Head of caudate nucleus (tissue), 42 donors: ENCODE measurements at regions not wholly inside any gene's neighbourhood (a gene's known extent, or its start where the extent isn't known, plus 50 kb on each side); places are given as distances from the start of the nearest gene placed in this dataset.
"Not testable (repeated sequence)": the region's sequence is repeated elsewhere in the genome, so short reads cannot be mapped to it uniquely, and the experiment has no call there.

Experiments used
- DNase-seq, 42 donors: peaks; one replicate each; pipeline versions ENCODE4 v3.0.0 to v3.0.0-alpha.2; 2020 to 2021; ENCODE audit warnings: mixed read lengths in 7 of 42
- intact Hi-C: fragments of 100-400 bp; cut with DNase I; formaldehyde crosslinking; loops from one replicate; pipeline ENCODE4 v1.15.0; 2022

DNA sequence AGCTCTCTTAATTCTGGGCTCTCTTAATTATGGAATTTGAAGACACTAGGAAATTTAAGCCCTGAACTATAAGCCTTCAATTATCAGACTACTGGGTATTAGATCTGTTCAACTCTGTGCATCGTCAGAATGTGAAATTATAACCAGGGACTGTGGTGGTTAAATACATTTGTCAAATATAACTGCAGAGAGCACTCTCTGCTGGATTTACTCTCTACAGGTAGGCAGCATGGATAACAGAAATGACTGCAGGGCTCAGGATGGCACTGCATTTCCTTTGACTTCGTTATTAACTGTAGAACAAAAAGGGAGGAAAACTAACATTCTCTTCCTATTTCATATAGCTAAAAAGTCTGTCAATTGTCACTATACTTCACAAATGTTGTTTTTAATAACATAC, 310.1 kb upstream of the RASGEF1B start:
- peak in 4 of 42 donors; percentile 17 to 52 (median 34) for DNase-seq
- intact Hi-C loops, result no loop called here

DNA sequence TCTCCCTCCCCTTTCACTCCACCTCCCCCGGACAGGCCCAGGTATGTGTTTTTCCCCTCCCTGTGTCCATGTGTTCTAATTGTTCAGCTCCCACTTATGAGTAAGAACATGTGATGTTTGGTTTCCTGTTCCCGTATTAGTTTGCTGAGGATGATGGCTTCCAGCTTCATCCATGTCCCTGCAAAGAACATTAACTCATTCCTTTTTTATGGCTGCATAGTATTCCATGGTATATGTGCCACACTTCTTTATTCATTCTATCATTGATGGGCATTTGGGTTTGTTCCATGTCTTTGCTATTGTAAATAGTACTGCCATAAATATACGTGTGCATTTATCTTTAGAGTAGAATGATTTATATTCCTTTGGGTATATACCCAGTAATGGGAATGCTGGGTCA, 306.0 kb upstream of the RASGEF1B start:
- DNase-seq, intact Hi-C loops: not testable (repeated sequence)

DNA sequence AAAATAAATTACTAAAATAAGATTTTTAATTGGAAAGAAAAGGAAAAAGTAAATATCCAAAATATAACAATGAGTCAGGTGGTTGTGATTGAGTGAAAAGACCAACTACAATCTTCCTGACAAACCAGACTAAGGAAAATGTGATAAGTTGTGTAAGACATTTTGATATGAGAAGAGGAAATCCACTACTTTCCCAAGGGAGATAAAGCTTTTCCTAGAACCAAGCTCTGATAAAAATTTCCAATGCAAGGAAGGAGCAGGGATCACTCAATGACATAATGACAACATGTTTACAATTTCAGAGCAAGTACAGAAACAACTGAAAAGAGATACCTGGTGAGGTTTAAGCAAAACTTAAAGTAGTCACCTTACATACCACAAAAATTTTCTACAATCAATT, 305.1 kb upstream of the RASGEF1B start:
- intact Hi-C loops, result no loop called here
- no peak for DNase-seq

DNA sequence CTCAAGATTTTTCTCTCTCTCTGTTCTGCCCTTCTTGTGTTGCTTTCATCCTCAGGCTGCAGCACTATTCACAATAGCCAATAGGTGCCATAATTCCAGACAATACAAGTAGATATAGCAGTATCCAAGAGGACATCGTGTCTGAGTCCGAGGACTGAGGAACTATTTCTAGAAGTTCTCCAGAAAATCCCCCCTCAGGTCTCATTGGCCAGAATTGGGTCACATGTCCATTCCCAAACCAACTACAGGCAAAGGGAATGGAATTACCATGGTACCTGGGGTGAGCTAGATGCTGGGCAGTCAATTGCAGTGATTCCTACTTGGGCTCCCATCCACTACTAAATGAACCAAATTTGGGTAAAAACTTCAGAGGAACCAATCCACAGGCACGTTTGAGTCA, 301.9 kb upstream of the RASGEF1B start:
- intact Hi-C loops, result no loop called here
- no peak for DNase-seq

DNA sequence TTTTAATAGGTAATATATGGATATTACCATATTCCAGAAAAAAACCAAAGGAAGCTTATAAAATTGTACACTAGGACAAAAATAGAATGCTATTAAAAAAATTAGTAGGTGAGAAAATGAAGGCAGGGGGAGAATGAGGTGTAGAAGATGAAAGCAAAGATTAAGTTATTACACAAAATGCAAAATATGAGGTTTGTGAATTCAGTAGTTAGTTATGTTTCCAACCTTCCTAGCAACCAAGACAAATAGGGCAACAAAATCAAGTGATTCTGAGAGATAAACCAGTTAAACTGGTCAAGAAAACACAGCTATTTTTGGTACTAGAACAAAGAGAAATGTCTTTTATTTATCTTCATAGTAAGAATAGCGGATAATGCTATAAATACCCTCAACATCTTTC, 300.0 kb upstream of the RASGEF1B start:
- intact Hi-C loops, result no loop called here
- DNase-seq, result no peak

DNA sequence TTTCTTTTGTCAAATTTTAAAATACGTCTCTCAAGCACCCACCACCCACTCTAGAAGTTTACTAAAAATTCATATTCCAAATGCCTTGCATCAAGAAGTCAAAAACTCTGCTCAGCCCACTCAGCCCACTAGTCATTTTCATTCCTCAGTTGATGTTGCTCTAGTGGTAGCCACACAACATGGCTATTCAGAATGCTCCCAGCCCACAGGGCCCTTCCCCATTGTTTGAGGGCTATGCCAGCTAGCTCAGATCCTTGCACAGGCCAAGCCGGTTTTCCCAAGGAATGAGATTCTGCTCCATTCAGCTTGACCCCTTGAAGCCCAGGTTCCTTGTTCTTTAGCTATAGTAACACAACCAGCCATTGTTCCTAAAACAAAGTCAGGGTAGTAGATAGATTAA, 297.5 kb upstream of the RASGEF1B start:
- no peak for DNase-seq
- intact Hi-C loops, result no loop called here

DNA sequence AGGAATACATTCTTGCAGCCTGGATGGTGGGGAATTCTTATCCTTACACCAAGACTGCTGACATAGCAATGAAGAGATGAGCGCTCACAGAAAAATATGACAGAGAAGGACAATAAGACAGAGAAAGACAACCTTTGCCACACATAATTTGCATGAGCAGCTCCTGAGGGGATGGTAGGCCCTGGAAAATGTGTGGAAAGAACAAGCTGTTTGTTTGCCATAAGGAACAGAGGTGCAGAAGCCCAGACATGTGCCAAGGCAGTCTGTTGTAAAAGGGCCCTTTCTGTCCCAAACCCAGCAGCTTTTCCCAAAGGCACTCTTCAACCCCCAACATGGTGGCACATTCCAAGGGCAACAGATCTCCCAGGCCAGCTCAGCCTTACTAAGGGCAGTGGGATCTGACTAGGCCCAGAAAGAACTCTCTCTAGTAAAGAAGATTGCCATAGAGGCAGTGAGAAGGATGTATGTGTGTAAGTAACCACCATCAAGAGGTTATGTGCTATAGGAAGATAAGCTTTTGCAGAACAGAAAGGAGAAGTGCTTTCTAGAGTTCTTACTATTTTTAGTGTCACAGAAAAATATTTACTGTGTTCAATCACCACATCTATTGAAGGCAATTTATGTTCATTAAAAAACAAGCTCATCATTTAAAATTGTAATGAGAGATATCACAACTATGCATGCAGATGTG, 287.0 kb upstream of the RASGEF1B start:
- intact Hi-C loops, result no loop called here
- no peak for DNase-seq

DNA sequence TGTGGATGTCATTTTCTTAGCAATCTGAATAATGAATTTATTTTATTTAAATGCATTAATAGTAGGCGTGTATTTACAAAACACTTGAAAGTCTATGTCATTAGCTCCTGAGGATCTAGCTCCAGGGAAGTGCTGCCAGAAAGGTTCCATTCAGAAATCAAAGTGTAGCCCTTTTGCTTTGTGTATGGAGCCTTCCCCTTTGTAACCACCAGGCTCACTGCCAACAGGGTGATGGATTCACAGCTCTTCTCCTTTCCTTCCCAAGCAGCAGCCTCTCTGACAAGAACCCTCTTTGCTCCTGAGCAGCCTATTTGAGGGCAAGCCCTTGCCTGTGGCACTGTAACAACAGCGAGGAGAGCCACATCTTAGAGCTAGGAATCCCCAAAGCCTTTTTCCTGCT, 286.0 kb upstream of the RASGEF1B start:
- intact Hi-C loops, result no loop called here
- DNase-seq, result peak in 23 of 42 donors; percentile 6 to 56 (median 29)

DNA sequence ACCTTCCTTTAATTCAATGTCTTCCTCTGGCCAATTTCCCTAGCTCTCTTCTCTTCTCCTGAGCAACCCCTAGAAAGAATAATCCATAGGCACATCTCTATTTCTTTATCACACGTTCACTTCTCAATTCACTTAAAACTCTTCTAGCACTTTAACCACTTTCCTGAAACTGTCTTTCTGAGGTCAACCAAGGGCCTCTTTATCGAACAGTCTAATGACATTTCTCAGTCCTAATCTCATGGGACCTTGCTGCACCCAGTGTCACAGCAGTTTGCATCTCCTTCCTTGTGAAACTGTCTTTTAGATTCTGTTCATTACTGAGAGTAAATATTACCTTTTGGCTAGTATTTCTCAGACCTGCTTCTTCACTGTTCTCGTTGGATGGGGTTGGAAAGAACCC, 285.3 kb upstream of the RASGEF1B start:
- no peak for DNase-seq
- intact Hi-C loops, result no loop called here

DNA sequence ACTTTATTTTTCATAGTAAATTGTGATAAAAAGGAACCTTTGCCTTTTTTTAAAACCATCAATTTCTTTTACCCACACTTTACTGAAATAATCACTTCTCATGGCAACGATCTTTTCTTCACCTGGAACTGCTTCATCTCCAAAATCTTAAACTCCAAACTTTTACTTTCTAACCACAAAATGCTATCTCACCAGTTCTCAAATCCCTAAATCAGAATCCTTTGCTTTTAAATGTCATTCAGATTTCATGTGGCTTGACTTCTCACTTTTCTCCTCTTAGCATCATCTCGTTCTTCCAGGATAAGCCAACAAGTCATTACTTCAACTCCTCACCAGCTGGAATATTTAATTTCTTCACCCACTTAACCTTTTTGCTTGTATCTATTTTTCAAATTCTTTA, 284.3 kb upstream of the RASGEF1B start:
- no peak for DNase-seq
- intact Hi-C loops, result no loop called here

DNA sequence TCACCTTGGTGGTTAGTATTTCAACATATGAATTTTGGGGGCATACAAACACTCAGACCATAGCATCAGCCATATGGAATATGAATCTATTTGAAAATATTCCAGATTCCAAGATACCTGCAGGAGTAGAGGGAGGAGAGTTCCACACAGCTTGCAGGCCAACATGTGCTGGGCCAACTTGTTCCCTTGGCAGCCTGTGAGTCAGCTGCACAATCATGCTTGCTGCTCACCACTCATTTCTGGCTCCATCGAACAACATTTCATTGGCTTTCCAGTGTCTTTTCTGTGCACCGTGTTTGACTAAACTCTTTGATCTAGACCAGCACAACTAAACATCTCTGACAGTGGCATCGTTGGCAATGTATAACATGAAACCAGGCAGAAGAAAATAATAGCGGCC, 282.5 kb upstream of the RASGEF1B start:
- peak in 22 of 42 donors; percentile 7 to 50 (median 30) for DNase-seq

DNA sequence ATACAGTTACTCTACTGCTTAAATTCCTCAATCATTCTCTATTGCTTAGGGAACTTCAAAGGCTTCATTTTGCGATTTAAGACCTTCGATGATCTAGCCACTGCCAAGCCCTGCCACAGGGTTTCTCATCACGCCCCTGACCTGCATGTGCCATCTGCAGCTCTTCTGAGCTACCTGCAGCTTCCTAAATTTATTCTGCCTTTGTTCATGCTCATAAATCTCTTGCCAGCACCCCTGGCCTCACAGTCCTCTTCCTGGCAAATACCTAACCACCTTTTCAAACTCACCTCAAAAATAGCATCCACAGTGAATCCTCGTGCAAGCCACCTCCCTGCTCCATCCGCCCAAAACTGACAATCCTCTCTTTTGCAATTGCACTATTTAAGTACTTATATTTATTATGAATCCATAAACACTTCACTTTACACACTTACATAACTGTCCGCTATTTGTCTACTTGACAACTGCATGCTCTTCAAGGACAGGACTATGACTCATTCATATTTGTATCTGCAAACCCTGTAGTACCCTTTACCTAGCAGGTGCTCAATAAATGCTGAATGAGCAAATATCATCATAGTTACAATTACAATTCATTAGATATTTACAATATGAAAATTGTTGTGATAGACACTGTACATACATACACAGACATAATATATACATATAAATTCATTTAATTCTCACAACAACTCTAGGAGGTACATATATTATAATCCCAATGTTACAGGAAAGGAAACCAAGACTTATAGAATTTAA, 280.0 kb upstream of the RASGEF1B start:
- DNase-seq, result no peak
- intact Hi-C loops, result no loop called here

More for the DNA sequence above, 282.5 kb upstream of the RASGEF1B start:
- intact Hi-C loops, result no loop called here

DNA sequence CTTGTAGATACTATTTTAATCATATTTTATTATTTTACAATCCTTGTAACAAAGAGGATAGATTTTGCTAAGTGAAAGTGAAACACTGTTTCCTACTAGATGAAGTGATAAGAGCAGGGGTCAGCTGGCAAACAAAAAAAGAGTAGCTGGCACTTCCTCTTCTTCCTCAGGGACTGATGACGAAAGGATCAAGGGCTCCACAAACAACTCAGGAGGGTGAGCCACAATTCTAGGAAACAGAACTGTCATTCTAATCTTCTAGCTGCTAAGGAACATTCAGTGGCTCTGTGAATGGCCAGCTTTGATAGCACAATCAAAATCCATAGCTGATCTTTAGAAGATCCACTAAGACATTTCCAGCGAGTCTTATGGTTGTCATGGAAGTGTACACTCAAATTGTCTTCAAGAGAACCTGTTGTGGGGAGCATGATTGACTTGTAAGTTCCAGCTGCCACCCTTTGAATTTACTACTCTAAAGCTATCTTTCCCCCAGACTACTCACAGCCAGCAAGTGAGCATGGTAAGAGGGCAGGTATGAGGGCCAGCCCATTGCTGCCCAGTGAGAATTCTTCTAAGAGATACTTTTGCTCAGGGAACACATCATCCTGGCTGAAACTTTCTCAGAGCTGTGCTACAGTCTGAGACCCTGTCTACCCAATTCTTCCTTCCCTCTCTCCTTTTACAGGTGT, 275.7 kb upstream of the RASGEF1B start:
- DNase-seq, result no peak
- intact Hi-C loops, result no loop called here

DNA sequence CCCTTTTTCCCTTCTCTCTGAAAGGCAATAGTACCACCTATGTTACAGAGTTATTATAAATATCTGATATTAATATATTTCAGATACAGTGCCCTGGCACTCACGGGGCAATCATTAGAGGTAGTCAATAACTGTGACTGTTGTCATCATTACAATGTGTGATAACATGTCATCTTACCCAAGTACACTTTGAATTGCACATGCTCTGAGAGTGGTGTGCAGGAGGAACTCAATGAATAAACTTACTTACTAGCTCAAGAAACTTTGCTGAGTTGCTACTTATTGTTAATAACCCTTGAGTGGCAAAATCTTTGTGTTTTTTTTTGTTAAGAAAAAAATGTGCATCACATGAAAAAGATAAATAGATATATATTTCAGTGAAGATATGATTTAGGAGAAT, 275.1 kb upstream of the RASGEF1B start:
- intact Hi-C loops, result no loop called here
- DNase-seq, result no peak

DNA sequence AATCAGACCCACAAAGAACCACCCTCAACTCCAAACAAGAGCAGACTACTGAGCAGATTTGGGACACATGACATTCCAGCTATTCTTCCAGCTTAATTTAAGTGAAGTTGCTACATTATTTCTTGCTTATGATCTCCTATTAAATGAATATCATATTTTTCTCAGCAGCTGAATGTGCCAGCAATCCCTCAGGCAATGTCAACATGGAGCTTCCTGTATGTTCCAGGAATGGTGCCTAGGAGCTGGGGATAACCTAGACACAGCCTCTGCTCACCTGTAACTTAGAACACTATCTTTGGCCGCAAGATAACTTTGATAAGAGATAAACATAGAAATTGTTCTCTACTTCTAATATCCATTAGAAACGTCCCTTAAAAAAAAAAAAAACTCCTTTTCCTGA, 274.4 kb upstream of the RASGEF1B start:
- no peak for DNase-seq
- intact Hi-C loops, result no loop called here

DNA sequence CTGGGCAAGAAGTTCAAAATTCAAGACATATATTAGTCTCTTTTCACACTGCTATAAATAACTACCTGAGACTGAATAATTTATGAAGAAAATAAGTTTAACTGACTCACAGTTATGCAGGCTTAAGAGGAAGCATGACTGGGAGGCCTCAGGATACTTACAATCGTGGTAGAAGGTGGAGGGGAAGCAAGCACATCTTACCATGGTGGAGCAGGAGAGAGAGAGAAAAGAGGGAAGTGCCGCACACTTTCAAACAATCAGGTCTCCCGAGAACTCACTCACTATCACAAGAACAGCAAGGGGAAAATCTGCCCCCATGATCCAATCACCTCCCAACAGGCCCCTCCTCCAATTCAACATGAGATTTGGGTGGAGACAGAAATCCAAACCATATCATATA, 273.3 kb upstream of the RASGEF1B start:
- DNase-seq, result no peak
- intact Hi-C loops, result no loop called here

DNA sequence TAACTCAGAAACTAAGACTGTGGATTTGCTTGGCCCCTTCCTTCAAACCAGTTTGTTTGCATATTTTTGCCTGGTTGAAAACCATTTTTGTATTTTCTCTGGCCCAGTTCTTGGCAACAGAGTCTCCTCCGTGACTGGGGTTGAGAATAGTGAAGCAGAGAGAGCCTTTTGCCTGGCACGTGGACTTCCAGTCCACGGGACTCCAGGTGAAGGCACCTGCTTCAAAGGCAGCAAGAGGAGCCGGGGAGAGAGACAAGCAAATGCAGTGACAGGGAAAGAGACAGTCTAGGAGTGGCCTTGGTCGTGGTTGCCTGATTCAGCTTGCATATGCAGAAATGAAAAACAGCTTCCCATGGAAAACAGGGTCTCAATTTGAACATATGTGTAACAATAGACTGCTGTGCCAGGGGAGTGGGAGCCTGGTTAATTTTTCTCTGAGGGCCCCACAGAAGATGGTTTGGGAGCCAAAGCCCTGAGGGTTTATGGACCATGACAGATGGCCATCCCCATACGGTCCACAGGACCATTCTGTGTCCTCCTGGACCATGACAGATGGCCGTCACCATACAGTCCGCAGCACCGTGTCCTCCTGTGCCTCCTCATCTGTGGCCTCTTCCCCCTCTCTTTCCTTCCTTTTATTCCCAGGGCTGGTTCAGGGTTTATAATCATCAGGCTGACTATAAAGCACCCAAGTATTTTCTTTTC, 272.2 kb upstream of the RASGEF1B start:
- no peak for DNase-seq
- intact Hi-C loops, result no loop called here

DNA sequence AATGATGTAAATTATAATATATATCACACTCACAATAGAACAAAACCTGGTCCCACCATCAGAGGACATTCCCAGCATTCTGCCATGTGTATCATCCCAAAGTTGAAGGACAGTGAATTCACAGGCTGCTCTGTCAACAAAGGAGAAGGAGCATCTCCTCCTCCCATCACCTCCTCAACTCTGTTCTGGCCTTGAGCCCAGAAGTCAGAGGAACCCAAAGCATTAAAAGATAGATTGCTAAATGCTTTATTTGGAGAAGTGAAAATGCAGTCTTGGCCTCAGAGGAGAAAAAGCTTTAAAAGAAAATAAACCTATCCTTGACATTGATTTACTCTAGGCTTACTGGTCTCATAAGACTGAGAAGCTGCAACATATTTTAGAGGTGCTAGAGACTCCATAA, 268.8 kb upstream of the RASGEF1B start:
- intact Hi-C loops, result no loop called here
- peak in 5 of 42 donors; percentile 14 to 39 (median 23) for DNase-seq

DNA sequence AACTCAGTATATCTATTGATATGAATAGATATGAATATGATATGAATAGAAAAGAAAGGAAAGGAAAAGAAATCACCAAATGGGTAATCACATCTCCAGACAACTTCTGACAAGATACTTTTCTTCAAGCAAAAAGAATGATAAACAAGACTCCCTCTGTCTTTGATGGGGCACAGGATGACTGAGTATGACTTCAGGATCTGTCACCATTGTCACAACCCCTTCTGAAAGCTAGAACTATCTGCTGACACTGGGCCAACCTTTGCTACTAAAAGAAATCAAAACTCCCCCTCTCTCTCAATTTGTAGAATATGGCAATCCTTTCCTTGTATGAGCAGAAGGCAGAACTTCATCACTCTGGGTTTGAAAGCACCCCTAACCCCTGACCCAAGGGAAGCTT, 267.2 kb upstream of the RASGEF1B start:
- intact Hi-C loops, result no loop called here
- no peak for DNase-seq
